GM10266 (cell line): ENCODE measurements at regions not wholly inside any gene's neighbourhood (a gene's known extent, or its start where the extent isn't known, plus 50 kb on each side); places are given as distances from the start of the nearest gene placed in this dataset.

ENCODE experiments used
- DNase-seq: peaks from one replicate; pipeline ENCODE4 v3.0.0; 2012; ENCODE audit errors: extremely low spot score
- CTCF ChIP-seq: IDR thresholded peaks from 2 replicates; pipeline ENCODE4 v1.5.1; 2012; ENCODE audit warnings: mild to moderate bottlenecking, low read depth; ENCODE audit not compliant: control insufficient read depth, insufficient read depth; ENCODE audit errors: missing control alignments

GRCh38 chr2:199629301-199629700 is 171.6 kb upstream of the SATB2 start:
- TF ChIP-seq CTCF: no peak
- DNase-seq: no peak

GRCh38 chr2:199627417-199627816 is 169.7 kb upstream of the SATB2 start:
- no peak for DNase-seq

GRCh38 chr2:199624958-199625357 is 167.2 kb upstream of the SATB2 start:
- no peak for DNase-seq
- TF ChIP-seq CTCF: no peak

More at GRCh38 chr2:199627417-199627816, 169.7 kb upstream of the SATB2 start:
- no peak for TF ChIP-seq CTCF

- DNase-seq: no peak
- no peak for TF ChIP-seq CTCF
Measured at GRCh38 chr2:199612509-199613130, 154.9 kb upstream of the SATB2 start.

GRCh38 chr2:199607914-199608313 is 150.2 kb upstream of the SATB2 start:
- DNase-seq: no peak
- TF ChIP-seq CTCF: no peak

GRCh38 chr2:199606193-199606780 is 148.5 kb upstream of the SATB2 start:
- DNase-seq: no peak
- TF ChIP-seq CTCF: no peak

GRCh38 chr2:199603721-199604291 is 146.1 kb upstream of the SATB2 start:
- no peak for DNase-seq
- TF ChIP-seq CTCF: no peak
